Esophagus squamous epithelium (tissue), 5 donors: ENCODE measurements at regions not wholly inside any gene's neighbourhood (a gene's known extent, or its start where the extent isn't known, plus 50 kb on each side); places are given as distances from the start of the nearest gene placed in this dataset.

ENCODE experiments used
- DNase-seq: peaks from one replicate; lab custom pipeline; 2025; lab: John Stamatoyannopoulos, UW
- H3K27ac ChIP-seq, 4 donors: fragments of 200-600 bp; sonication (generic); one replicate each; pipeline ENCODE4 v1.5.1; 2016 to 2019; ENCODE audit warnings: mild to moderate bottlenecking in 1 of 4
- H3K27me3 ChIP-seq, 4 donors: fragments of 200-600 bp; sonication (generic); 1 replicate in 3 of 4; 2 replicates in 1 of 4; pipeline versions ENCODE4 v1.5.1 to v1.6.0; 2017 to 2021; ENCODE audit warnings: antibody characterized with exemption in 1 of 4
- H3K36me3 ChIP-seq, 3 donors: fragments of 200-600 bp; sonication (generic); one replicate each; pipeline ENCODE4 v1.5.1; 2016 to 2019
- H3K4me1 ChIP-seq, 3 donors: fragments of 200-600 bp; sonication (generic); one replicate each; pipeline ENCODE4 v1.5.1; 2017 to 2019
- H3K4me3 ChIP-seq, 4 donors: fragments of 200-600 bp; sonication (generic); 1 replicate in 3 of 4; 2 replicates in 1 of 4; pipeline ENCODE4 v1.5.1; 2016 to 2019; ENCODE audit warnings: mild to moderate bottlenecking in 2 of 4, moderate library complexity in 1 of 4
- H3K9me3 ChIP-seq, 3 donors: fragments of 200-600 bp; sonication (generic); one replicate each; pipeline ENCODE4 v1.5.1; 2016 to 2019
- POLR2A ChIP-seq, 4 donors: fragments of 450-650 bp; IDR thresholded peaks; one replicate each; pipeline ENCODE4 v1.6.1; 2017; ENCODE audit warnings: antibody characterized with exemption in 4 of 4, mild to moderate bottlenecking in 4 of 4, moderate library complexity in 3 of 4
- WGBS, 2 donors: methylation state at CpG; one replicate each; pipeline ENCODE4 v1.1.5; 2018; 5-methylcytosine and 5-hydroxymethylcytosine counted together
- intact Hi-C: fragments of 100-400 bp; cut with DNase I; formaldehyde crosslinking; loops from one replicate; pipeline ENCODE4 v1.15.0; 2022
- TF ChIP-seq, protein P1 (sequence below), 6 experiments: fragments of 450-650 bp in 4 of 6; fragments of 200-600 bp in 2 of 6; sonication (generic) in 2 of 6; IDR thresholded peaks; one replicate each; pipeline ENCODE4 v1.5.1; 2016 to 2019; ENCODE audit warnings: antibody characterized with exemption in 6 of 6, mild to moderate bottlenecking in 4 of 6, moderate library complexity in 4 of 6
- donor health status: DM: yes; HTN: yes; CAD: no.

GRCh38 chr9:135388530-135388929, 91.1 kb upstream of the PPP1R26 start:
- TF ChIP-seq, protein P1, sequence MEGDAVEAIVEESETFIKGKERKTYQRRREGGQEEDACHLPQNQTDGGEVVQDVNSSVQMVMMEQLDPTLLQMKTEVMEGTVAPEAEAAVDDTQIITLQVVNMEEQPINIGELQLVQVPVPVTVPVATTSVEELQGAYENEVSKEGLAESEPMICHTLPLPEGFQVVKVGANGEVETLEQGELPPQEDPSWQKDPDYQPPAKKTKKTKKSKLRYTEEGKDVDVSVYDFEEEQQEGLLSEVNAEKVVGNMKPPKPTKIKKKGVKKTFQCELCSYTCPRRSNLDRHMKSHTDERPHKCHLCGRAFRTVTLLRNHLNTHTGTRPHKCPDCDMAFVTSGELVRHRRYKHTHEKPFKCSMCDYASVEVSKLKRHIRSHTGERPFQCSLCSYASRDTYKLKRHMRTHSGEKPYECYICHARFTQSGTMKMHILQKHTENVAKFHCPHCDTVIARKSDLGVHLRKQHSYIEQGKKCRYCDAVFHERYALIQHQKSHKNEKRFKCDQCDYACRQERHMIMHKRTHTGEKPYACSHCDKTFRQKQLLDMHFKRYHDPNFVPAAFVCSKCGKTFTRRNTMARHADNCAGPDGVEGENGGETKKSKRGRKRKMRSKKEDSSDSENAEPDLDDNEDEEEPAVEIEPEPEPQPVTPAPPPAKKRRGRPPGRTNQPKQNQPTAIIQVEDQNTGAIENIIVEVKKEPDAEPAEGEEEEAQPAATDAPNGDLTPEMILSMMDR (IDR thresholded peaks at IDR 0.05): no peak
- TF ChIP-seq POLR2A (IDR thresholded peaks at IDR 0.05): no peak
- DNase-seq: no peak
- Histone ChIP-seq H3K9me3 (no peaks in the 10 kb centered on the region), H3K27me3 (peaks cover 0 to 50% (median 0%) of the 10 kb centered on the region in 4 donors), H3K4me1 (no peaks in the 10 kb centered on the region), H3K36me3 (no peaks in the 10 kb centered on the region), H3K4me3 (no peak overlapping the region), H3K27ac (no peak overlapping the region)
- intact Hi-C loops: no loop called here
- 82 to 83% methylated on average over 5 to 8 of the region's 8 CpGs for WGBS, 2 donors

- WGBS, 2 donors: 75 to 83% methylated on average over 9 to 12 of the region's 12 CpGs
- TF ChIP-seq, protein P1 (IDR thresholded peaks at IDR 0.05): no peak
- no peak for TF ChIP-seq POLR2A (IDR thresholded peaks at IDR 0.05)
- Histone ChIP-seq H3K4me1 (no peaks in the 10 kb centered on the region), H3K27me3 (peaks cover 0 to 39% (median 0%) of the 10 kb centered on the region in 4 donors), H3K9me3 (peaks cover 0 to 15% (median 12%) of the 10 kb centered on the region in 3 donors), H3K27ac (no peak overlapping the region), H3K4me3 (no peak overlapping the region), H3K36me3 (no peaks in the 10 kb centered on the region)
- no peak for DNase-seq
- intact Hi-C loops: no loop called here
Measured at GRCh38 chr9:135391759-135392158, 87.8 kb upstream of the PPP1R26 start.

DNA sequence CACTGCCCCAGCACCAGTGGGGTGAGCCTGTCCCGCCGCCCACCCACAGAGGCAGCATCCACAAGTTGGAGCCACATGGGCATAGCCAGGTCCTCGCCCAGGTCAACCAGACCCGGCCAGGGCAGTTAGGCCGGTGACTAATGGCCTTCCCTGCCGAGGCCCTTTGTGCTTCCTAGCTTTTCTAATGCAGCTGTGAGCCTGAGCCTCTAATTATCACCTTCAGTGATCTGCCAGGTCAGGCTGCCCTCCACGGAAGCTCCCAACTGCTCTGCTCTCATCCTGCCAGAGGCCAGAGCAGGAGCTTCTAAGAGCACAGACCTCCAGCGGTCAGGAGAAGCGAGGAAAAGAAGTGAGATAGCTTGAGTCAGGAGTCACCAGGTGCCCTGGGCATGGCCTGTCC, 87.1 kb upstream of the PPP1R26 start:
- H3K4me1 ChIP-seq: no peaks in the 10 kb centered on the region
- 20% methylated on average over 1 of the region's 9 CpGs; no CpG with 5 or more reads in 1 of the 2 donors for WGBS, 2 donors
- no peak for DNase-seq
- TF ChIP-seq, protein P1 (IDR thresholded peaks at IDR 0.05): no peak
- no peak for TF ChIP-seq POLR2A (IDR thresholded peaks at IDR 0.05)
- H3K27ac ChIP-seq: no peak overlapping the region
- no peak overlapping the region for H3K4me3 ChIP-seq
- no peaks in the 10 kb centered on the region for H3K36me3 ChIP-seq
- intact Hi-C loops: no loop called here
- H3K27me3 ChIP-seq: peaks cover 0 to 39% (median 0%) of the 10 kb centered on the region in 4 donors
- peaks cover 0 to 21% (median 14%) of the 10 kb centered on the region in 3 donors for H3K9me3 ChIP-seq

GRCh38 chr9:135394131-135394530, 85.5 kb upstream of the PPP1R26 start:
- Histone ChIP-seq H3K9me3 (peaks cover 0 to 21% (median 14%) of the 10 kb centered on the region in 3 donors), H3K36me3 (no peaks in the 10 kb centered on the region), H3K27ac (no peak overlapping the region), H3K4me3 (no peak overlapping the region), H3K27me3 (peaks cover 0 to 53% (median 0%) of the 10 kb centered on the region in 4 donors), H3K4me1 (no peaks in the 10 kb centered on the region)
- intact Hi-C loops: no loop called here
- TF ChIP-seq, protein P1 (IDR thresholded peaks at IDR 0.05): no peak
- no peak for TF ChIP-seq POLR2A (IDR thresholded peaks at IDR 0.05)
- no peak for DNase-seq
- WGBS, 2 donors: 75% methylated on average over 1 of the region's 7 CpGs; no CpG with 5 or more reads in 1 of the 2 donors

DNA sequence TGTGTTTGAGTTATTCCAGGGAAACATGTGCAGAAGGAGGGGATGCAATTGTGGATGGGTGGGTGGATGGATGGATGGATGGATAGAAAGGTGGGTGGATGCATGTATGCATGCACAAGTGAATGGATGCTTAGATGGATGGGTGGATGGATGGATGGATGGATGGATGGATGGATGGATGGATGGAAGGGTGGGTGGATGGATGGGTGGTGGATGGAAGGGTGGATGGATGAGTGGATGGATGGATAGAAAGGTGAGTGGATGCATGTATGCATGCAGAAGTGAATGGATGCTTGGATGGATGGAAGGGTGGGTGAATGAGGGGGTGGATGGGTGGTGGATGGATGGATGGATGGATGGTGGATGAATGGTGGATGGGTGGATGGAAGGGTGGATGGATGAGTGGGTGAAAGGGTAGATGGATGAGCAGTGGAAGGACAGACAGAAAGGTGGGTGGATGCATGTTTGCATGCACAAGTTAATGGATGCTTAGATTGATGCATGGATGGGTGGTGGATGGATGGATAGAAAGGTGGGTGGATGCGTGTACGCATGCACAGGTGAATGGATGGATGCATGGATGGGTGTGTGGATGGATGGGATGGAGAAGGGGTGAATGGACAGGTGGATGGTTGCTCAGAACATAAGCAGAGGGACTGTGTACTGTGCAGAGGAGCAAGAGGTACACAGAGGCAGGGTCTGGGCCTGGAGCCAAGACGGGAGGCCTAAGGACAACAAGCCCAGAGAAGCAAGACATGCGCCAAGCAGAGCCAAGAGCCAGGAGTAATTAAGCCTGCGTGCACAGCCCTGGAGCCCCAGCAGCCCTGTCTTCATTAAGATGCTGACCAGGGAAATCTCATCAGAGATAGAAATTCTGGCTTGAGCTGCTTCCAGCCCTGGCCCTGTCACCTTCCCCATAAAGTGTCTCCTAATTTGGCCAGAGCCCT, 84.6 kb upstream of the PPP1R26 start:
- Histone ChIP-seq H3K9me3 (peaks cover 0 to 21% (median 14%) of the 10 kb centered on the region in 3 donors), H3K27ac (no peak overlapping the region), H3K4me3 (no peak overlapping the region), H3K27me3 (peaks cover 0 to 57% (median 0%) of the 10 kb centered on the region in 4 donors), H3K4me1 (no peaks in the 10 kb centered on the region), H3K36me3 (no peaks in the 10 kb centered on the region)
- no peak for DNase-seq
- intact Hi-C loops: no loop called here
- WGBS, 2 donors: 74 to 76% methylated on average over 5 of the region's 5 CpGs
- TF ChIP-seq, protein P1 (IDR thresholded peaks at IDR 0.05): no peak
- TF ChIP-seq POLR2A (IDR thresholded peaks at IDR 0.05): no peak
